ENCODE measurements at regions not wholly inside any gene's neighbourhood (a gene's known extent, or its start where the extent isn't known, plus 50 kb on each side); places are given as distances from the start of the nearest gene placed in this dataset.
A peak's percentile ranks its signal among the peaks of the same experiment; 100 is the strongest.

DNA sequence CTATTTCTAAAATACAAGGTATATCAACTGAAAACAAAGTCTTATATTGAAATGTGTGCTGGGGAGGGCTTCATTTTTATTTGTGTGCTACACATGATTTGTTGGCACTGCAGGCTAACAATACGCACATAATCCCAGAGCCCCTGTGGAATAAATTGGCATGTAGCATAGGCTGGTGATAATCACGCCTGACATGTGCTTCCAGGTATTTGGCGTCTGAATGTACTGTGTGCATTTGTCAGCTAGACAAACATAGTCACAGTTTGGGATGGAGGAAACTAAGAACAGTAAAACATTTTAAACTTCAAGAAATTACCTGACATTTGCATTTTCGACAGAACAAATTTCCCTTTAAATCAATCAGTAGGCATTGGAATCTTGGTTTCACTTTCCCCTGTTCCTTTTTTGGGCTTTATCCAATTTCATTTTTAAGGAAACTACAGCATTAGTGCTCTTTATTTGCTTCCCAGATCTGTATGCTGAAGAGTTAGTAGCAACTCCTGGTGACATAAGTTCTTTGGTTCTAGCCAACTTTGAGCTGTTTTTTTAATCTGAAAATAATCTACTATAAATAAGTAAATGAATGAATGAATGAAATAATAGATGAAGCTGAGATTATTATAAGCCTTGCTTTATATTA is 472.3 kb downstream of the PDHA2 start:
- Histone ChIP-seq H3K27me3 (ENCODE audit: control insufficient read depth in 2 of 2, insufficient read depth in 2 of 2, low read length in 2 of 2) (no peaks in the 10 kb centered on the region), H3K27ac (ENCODE audit: insufficient read depth, low read depth, low read length) (no peak overlapping the region), H3K9ac (replicated peaks; ENCODE audit: extremely low read depth, insufficient read depth, low read length) (no peak overlapping the region), H3K4me1 (ENCODE audit: control insufficient read depth, extremely low read depth, insufficient read depth, low read length) (no peaks in the 10 kb centered on the region), H3K36me3 (ENCODE audit: control insufficient read depth in 2 of 2, extremely low read depth in 1 of 2, insufficient read depth in 2 of 2, low read length in 2 of 2) (no peaks in the 10 kb centered on the region), H3K4me3 (replicated peaks in 1 of 3; ENCODE audit: insufficient read depth in 1 of 3, low read depth in 1 of 3, low read length in 3 of 3) (peak overlapping the region in 2 of 3 experiments; percentile 21 to 48), H3K4me2 (ENCODE audit: insufficient read depth, low read length) (peak overlapping the region; percentile 60), H3K9me1 (replicated peaks; ENCODE audit: control insufficient read depth, extremely low read depth, insufficient read depth, low read length) (no peaks in the 10 kb centered on the region), H3K79me2 (ENCODE audit: control insufficient read depth, insufficient read depth, low read length) (no peaks in the 10 kb centered on the region), H4K20me1 (replicated peaks; ENCODE audit: control insufficient read depth, extremely low read depth, insufficient read depth, low read length) (no peaks in the 10 kb centered on the region), H2AFZ (ENCODE audit: low read depth, low read length) (peak overlapping the region; percentile 67), H3K9me3 (replicated peaks; ENCODE audit: control insufficient read depth, insufficient read depth, low read length) (no peaks in the 10 kb centered on the region)
- CTCF ChIA-PET = interaction anchor here (0.6 kb wide), 1 partner anchor 1155 kb away, joined by 3 read pairs; no protein-coding TSS in a partner anchor
- DNase-seq (ENCODE audit: low read depth, low spot score) = peak; percentile 23
- FAIRE-seq = no peak
- POLR2A ChIA-PET = no interaction called here
- dilution Hi-C loops (cut with MboI; ENCODE audit: extremely low pct_ligation_motif_present, low sequenced_read_pairs) (no loop called here), intact Hi-C loops (cut with micrococcal nuclease) (no loop called here)
- no TSS peak for BruUV-seq (replicated peaks)
- no peak for TF ChIP-seq MYC (IDR thresholded peaks at IDR 0.05; ENCODE audit: low read depth, low read length)
- TF ChIP-seq POLR2A (IDR thresholded peaks at IDR 0.05; ENCODE audit: low read depth, low read length) = no peak
- no peak for TF ChIP-seq MAX (IDR thresholded peaks at IDR 0.05; ENCODE audit: insufficient read depth, insufficient read length)
- no peak for TF ChIP-seq CTCF (IDR thresholded peaks at IDR 0.05; ENCODE audit: extremely low read depth in 1 of 2, insufficient read depth in 1 of 2, low read depth in 1 of 2, low read length in 2 of 2)
- TF ChIP-seq GATA2 (IDR thresholded peaks at IDR 0.05; ENCODE audit: insufficient read depth, insufficient read length, low read depth, low read length) = no peak
- TF ChIP-seq FOS (IDR thresholded peaks at IDR 0.05; ENCODE audit: borderline replicate concordance, insufficient read depth, low read length) = no peak
- TF ChIP-seq JUN (IDR thresholded peaks at IDR 0.05; ENCODE audit: borderline replicate concordance, insufficient read depth, insufficient read length, low read depth) = no peak
- TF ChIP-seq EZH2 (IDR thresholded peaks at IDR 0.05; ENCODE audit: borderline replicate concordance, low read depth, low read length, severe bottlenecking) = no peak
- TF ChIP-seq POLR2AphosphoS5 (IDR thresholded peaks at IDR 0.05; ENCODE audit: insufficient read depth, low read depth, low read length) = no peak
